Smooth muscle cell (in vitro differentiated cells): ENCODE measurements at regions not wholly inside any gene's neighbourhood (a gene's known extent, or its start where the extent isn't known, plus 50 kb on each side); places are given as distances from the start of the nearest gene placed in this dataset.
A peak's percentile ranks its signal among the peaks of the same experiment; 100 is the strongest.

Source experiments
- DNase-seq: peaks from one replicate; lab custom pipeline; 2025; ENCODE audit not compliant: unreplicated experiment; lab: John Stamatoyannopoulos, UW
- H2AFZ ChIP-seq: fragments of 200-600 bp; sonication (generic); 2 replicates; pipeline ENCODE4 v1.6.0; 2016; ENCODE audit warnings: antibody characterized with exemption, low read depth, mild to moderate bottlenecking
- H3F3A ChIP-seq: fragments of 200-600 bp; sonication (generic); 2 replicates; pipeline ENCODE4 v1.6.0; 2017; ENCODE audit warnings: antibody characterized with exemption, low read depth
- H3K27ac ChIP-seq: fragments of 200-600 bp; sonication (generic); 2 replicates; pipeline ENCODE4 v1.5.1; 2016; ENCODE audit warnings: low read depth, mild to moderate bottlenecking
- H3K27me3 ChIP-seq: fragments of 200-600 bp; sonication (generic); 2 replicates; pipeline ENCODE4 v1.6.1; 2016; ENCODE audit warnings: low read depth, mild to moderate bottlenecking
- H3K36me3 ChIP-seq: fragments of 200-600 bp; sonication (generic); 2 replicates; pipeline ENCODE4 v1.5.1; 2016; ENCODE audit warnings: low read depth
- H3K4me1 ChIP-seq: fragments of 200-600 bp; sonication (generic); 2 replicates; pipeline ENCODE4 v1.5.1; 2016; ENCODE audit warnings: low read depth
- H3K4me2 ChIP-seq: fragments of 200-600 bp; sonication (generic); 2 replicates; pipeline ENCODE4 v1.6.0; 2016; ENCODE audit warnings: mild to moderate bottlenecking
- H3K4me3 ChIP-seq: fragments of 200-600 bp; sonication (generic); 2 replicates; pipeline ENCODE4 v1.5.1; 2016; ENCODE audit warnings: mild to moderate bottlenecking
- H3K79me2 ChIP-seq: fragments of 200-600 bp; sonication (generic); 2 replicates; pipeline ENCODE4 v1.6.0; 2016; ENCODE audit warnings: low read depth, mild to moderate bottlenecking
- H3K9ac ChIP-seq: fragments of 200-600 bp; sonication (generic); 2 replicates; pipeline ENCODE4 v1.6.0; 2016; ENCODE audit warnings: low read depth
- H3K9me3 ChIP-seq: fragments of 200-600 bp; sonication (generic); replicated peaks from 2 replicates; pipeline ENCODE4 v1.5.1; 2016; ENCODE audit warnings: low read depth
- H4K20me1 ChIP-seq: fragments of 200-600 bp; sonication (generic); 2 replicates; pipeline ENCODE4 v1.6.0; 2016; ENCODE audit warnings: low read depth
- WGBS: methylation state at CpG from one replicate; pipeline ENCODE4 v1.1.7; 2016; ENCODE audit warnings: low lambda C conversion rate; 5-methylcytosine and 5-hydroxymethylcytosine counted together
- TF ChIP-seq, protein P1 (sequence below): fragments of 200-600 bp; sonication (generic); IDR thresholded peaks from 2 replicates; pipeline ENCODE4 v1.5.1; 2017; ENCODE audit warnings: borderline replicate concordance, mild to moderate bottlenecking, antibody characterized with exemption; ENCODE audit not compliant: insufficient read depth, poor library complexity, severe bottlenecking

DNA sequence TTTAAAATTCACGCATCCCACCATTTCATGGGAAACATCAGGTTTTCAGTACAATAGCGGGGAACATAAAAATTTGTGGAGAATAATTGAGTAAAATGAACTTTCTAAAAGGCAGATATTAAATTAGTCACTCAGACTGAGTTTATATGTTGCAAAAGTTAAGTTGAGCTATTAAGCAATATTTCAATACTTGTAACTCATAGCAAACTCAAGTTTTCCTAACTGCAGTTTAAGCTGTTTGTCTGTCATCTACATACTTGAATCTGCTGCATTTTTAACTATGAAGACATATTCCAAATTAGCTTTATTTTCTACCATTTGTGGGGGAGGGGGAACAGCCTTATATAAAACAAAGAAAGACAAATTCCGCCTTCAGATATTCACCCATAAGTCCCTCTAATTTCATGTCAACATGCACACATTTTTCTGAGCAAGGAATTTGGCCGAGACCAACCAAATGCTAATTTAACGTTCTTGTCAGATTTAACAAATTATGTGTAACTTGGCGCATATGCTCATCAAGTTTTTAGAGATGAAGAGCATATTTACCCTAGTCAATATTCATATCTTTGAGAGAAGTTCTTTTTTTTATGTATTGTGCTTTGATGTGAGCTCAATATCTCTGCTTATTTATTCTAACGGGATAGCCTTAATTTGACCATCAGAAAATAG, 462.9 kb downstream of the TXNL1 start:
- Histone ChIP-seq H3F3A (no peaks in the 10 kb centered on the region), H3K27me3 (no peaks in the 10 kb centered on the region), H3K4me1 (no peaks in the 10 kb centered on the region), H3K9ac (no peak overlapping the region), H4K20me1 (no peaks in the 10 kb centered on the region), H3K4me3 (no peak overlapping the region), H3K27ac (no peak overlapping the region), H3K36me3 (no peaks in the 10 kb centered on the region), H3K79me2 (no peaks in the 10 kb centered on the region), H3K4me2 (no peak overlapping the region), H2AFZ (no peak overlapping the region), H3K9me3 (no peaks in the 10 kb centered on the region)
- TF ChIP-seq, protein P1, sequence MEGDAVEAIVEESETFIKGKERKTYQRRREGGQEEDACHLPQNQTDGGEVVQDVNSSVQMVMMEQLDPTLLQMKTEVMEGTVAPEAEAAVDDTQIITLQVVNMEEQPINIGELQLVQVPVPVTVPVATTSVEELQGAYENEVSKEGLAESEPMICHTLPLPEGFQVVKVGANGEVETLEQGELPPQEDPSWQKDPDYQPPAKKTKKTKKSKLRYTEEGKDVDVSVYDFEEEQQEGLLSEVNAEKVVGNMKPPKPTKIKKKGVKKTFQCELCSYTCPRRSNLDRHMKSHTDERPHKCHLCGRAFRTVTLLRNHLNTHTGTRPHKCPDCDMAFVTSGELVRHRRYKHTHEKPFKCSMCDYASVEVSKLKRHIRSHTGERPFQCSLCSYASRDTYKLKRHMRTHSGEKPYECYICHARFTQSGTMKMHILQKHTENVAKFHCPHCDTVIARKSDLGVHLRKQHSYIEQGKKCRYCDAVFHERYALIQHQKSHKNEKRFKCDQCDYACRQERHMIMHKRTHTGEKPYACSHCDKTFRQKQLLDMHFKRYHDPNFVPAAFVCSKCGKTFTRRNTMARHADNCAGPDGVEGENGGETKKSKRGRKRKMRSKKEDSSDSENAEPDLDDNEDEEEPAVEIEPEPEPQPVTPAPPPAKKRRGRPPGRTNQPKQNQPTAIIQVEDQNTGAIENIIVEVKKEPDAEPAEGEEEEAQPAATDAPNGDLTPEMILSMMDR = no peak
- WGBS = 95% methylated on average over 7 of the region's 7 CpGs
- DNase-seq = no peak

DNA sequence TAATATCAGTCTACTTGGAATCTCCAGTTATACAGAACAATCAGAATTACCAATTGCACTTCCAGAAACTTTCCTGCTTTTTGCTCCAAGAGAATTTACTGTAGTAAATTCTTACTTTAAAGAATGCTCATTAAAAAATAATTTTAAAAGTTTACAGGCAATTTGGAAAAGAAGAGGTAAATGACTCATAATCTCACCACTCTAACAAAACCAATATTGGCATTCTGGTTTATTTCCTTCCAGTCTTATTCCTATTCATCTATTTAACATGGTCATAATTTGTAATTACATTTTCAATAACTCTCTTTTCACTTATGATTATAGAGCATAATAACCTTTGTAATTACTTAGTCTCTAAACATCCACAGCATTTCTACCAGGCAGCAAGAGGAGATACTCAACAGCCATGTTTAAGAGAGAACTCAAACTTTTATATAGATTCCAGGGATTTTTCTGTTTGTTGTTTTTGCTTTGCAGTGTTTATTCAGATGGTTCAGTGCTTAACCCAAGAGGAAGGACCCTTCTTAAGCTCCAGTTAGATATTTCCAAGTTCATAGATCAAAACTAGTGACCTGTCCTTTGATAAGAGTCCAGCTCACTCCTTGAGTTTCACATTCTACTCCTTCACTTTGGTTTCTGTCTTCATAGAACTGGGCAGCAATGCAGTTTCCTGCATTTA, 464.7 kb downstream of the TXNL1 start:
- Histone ChIP-seq H3K27me3 (no peaks in the 10 kb centered on the region), H3K79me2 (no peaks in the 10 kb centered on the region), H4K20me1 (no peaks in the 10 kb centered on the region), H3K4me2 (peak overlapping the region; percentile 16), H2AFZ (peak overlapping the region; percentile 20), H3K27ac (no peak overlapping the region), H3K9ac (no peak overlapping the region), H3K4me1 (no peaks in the 10 kb centered on the region), H3K4me3 (no peak overlapping the region), H3F3A (no peaks in the 10 kb centered on the region), H3K36me3 (no peaks in the 10 kb centered on the region), H3K9me3 (no peaks in the 10 kb centered on the region)
- TF ChIP-seq, protein P1 = no peak
- DNase-seq = no peak

DNA sequence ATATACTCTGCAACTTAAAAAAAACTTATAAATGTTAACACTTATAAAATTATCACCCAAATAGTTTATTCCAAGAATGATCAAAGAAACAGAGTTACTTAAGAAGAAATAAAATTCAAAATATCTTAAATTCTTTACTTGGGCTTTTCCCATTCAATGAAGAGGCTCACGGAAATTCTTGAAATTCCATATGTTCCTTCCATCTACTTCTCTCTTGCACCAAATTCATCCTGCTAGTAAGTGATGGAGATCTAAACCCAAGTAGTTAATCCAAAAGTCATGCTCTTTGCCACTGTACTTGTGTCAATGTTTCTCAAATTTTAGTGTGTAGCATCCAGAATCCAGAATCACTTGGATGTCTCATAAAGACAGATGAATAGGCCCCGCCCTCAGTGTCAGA, 465.9 kb downstream of the TXNL1 start:
- H4K20me1 ChIP-seq = no peaks in the 10 kb centered on the region
- no peak overlapping the region for H3K4me2 ChIP-seq
- no peak overlapping the region for H3K27ac ChIP-seq
- H3K9me3 ChIP-seq = no peaks in the 10 kb centered on the region
- no peak overlapping the region for H2AFZ ChIP-seq
- DNase-seq = no peak
- TF ChIP-seq, protein P1 = no peak
- WGBS = 85% methylated on average over 2 of the region's 2 CpGs
- peaks cover 4% of the 10 kb centered on the region for H3F3A ChIP-seq
- H3K79me2 ChIP-seq = no peaks in the 10 kb centered on the region
- H3K4me1 ChIP-seq = peaks cover 8% of the 10 kb centered on the region
- H3K9ac ChIP-seq = no peak overlapping the region
- no peaks in the 10 kb centered on the region for H3K27me3 ChIP-seq
- no peaks in the 10 kb centered on the region for H3K36me3 ChIP-seq
- H3K4me3 ChIP-seq = no peak overlapping the region

DNA sequence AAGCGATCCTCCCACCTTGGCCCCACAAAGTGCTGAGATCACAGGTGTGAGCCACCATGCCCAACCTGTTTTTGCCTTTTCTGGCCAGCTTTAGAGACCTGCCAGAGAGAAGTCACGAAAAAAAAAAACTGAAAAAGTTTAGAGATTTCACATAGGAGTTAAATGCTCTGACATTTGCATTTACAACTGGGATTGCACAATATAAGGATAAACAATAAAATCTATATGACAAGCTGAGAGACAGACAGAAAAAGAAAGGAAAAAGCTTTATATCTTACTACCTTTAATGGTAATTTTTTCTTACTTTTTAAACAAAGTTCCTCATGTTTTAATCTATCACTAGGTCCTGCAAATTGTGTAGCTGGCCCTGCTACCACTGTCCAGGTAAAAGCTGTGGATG, 466.5 kb downstream of the TXNL1 start:
- Histone ChIP-seq H4K20me1 (no peaks in the 10 kb centered on the region), H3K36me3 (no peaks in the 10 kb centered on the region), H3K9ac (no peak overlapping the region), H3K4me2 (no peak overlapping the region), H2AFZ (no peak overlapping the region), H3K27me3 (no peaks in the 10 kb centered on the region), H3K9me3 (no peaks in the 10 kb centered on the region), H3K4me3 (no peak overlapping the region), H3K79me2 (no peaks in the 10 kb centered on the region), H3F3A (peaks cover 4% of the 10 kb centered on the region), H3K27ac (no peak overlapping the region), H3K4me1 (peaks cover 15% of the 10 kb centered on the region)
- TF ChIP-seq, protein P1 = no peak
- 79% methylated on average over 2 of the region's 2 CpGs for WGBS
- no peak for DNase-seq
